K562 (cell line): ENCODE measurements at regions not wholly inside any gene's neighbourhood (a gene's known extent, or its start where the extent isn't known, plus 50 kb on each side); places are given as distances from the start of the nearest gene placed in this dataset.

Experiments
- ARID1B ChIP-seq: fragments of 450-650 bp; IDR thresholded peaks from 2 replicates; pipeline ENCODE4 v1.6.1; 2016; ENCODE audit warnings: antibody characterized with exemption, mild to moderate bottlenecking, inconsistent platforms
- ATF2 ChIP-seq: sonication (generic); formaldehyde crosslinking; IDR thresholded peaks from 2 replicates; pipeline ENCODE4 v1.8.1; 2022; ENCODE audit warnings: missing genetic modification reagents
- CREB3 ChIP-seq: fragments of 450-650 bp; conservative IDR thresholded peaks from 2 replicates; pipeline ENCODE4 v1.6.1; 2016; ENCODE audit warnings: missing genetic modification characterization, low read depth, mild to moderate bottlenecking, missing compliant biosample characterization, moderate library complexity
- CTCF ChIP-seq, 3 experiments: IDR thresholded peaks in 2 of 3; conservative IDR thresholded peaks in 1 of 3; 2 replicates each; pipeline ENCODE4 v1.5.1; 2011 to 2012; ENCODE audit warnings: low read length in 3 of 3, mild to moderate bottlenecking in 3 of 3, control low read depth in 2 of 3, improper control_type of control experiment in 1 of 3, inconsistent platforms in 1 of 3, low read depth in 1 of 3, mixed read lengths in 1 of 3, moderate library complexity in 1 of 3; ENCODE audit not compliant: insufficient read depth in 2 of 3
- ELF1 ChIP-seq: fragments of 200-800 bp; sonication (Bioruptor generic); IDR thresholded peaks from 2 replicates; pipeline ENCODE4 v1.6.1; 2016; ENCODE audit warnings: missing genetic modification characterization, missing compliant biosample characterization
- ELF2 ChIP-seq: fragments of 250-450 bp; sonication (Bioruptor Pico); IDR thresholded peaks from 2 replicates; pipeline ENCODE4 v1.5.0; 2021; ENCODE audit warnings: mild to moderate bottlenecking
- EP400 ChIP-seq: fragments of 450-650 bp; IDR thresholded peaks from 2 replicates; pipeline ENCODE4 v1.6.1; 2017; ENCODE audit warnings: antibody characterized with exemption, mild to moderate bottlenecking, moderate library complexity
- JUNB ChIP-seq: fragments of 450-650 bp; formaldehyde crosslinking; conservative IDR thresholded peaks from 2 replicates; pipeline ENCODE4 v1.4.0; 2020; ENCODE audit warnings: mild to moderate bottlenecking
- KAT7 ChIP-seq: sonication (generic); formaldehyde crosslinking; IDR thresholded peaks from 2 replicates; pipeline ENCODE4 v1.8.0; 2022; ENCODE audit warnings: missing genetic modification reagents, mild to moderate bottlenecking, borderline replicate concordance
- L3MBTL2 ChIP-seq: fragments of 450-650 bp; IDR thresholded peaks from 2 replicates; pipeline ENCODE4 v1.6.1; 2016; ENCODE audit warnings: mild to moderate bottlenecking, moderate library complexity
- LARP7 ChIP-seq: fragments of 450-650 bp; IDR thresholded peaks from 2 replicates; pipeline ENCODE4 v1.6.1; 2016
- NR2F6 ChIP-seq: fragments of 450-650 bp; formaldehyde crosslinking; IDR thresholded peaks from 2 replicates; pipeline ENCODE4 v1.4.0; 2020; ENCODE audit warnings: mild to moderate bottlenecking
- NR3C1 ChIP-seq: sonication (generic); formaldehyde crosslinking; IDR thresholded peaks from 2 replicates; pipeline ENCODE4 v1.8.1; 2022; ENCODE audit warnings: missing genetic modification reagents
- PML ChIP-seq: IDR thresholded peaks from 2 replicates; pipeline ENCODE4 v1.6.1; 2012; ENCODE audit warnings: low read length, inconsistent platforms
- SIN3B ChIP-seq: fragments of 450-650 bp; IDR thresholded peaks from 2 replicates; pipeline ENCODE4 v1.6.1; 2017; ENCODE audit warnings: low read depth, mild to moderate bottlenecking, moderate library complexity
- SLC30A9 ChIP-seq: fragments of 250-450 bp; sonication (Bioruptor Pico); IDR thresholded peaks from 2 replicates; pipeline ENCODE4 v1.8.0; 2022; ENCODE audit warnings: mild to moderate bottlenecking, moderate library complexity
- SMARCC2 ChIP-seq: fragments of 450-650 bp; IDR thresholded peaks from 2 replicates; pipeline ENCODE4 v1.6.1; 2017; ENCODE audit warnings: antibody characterized with exemption, moderate library complexity, mild to moderate bottlenecking, low read depth
- SOX6 ChIP-seq: fragments of 450-650 bp; IDR thresholded peaks from 2 replicates; pipeline ENCODE4 v1.6.1; 2014; ENCODE audit warnings: mild to moderate bottlenecking
- SRSF7 ChIP-seq: fragments of 200-400 bp; formaldehyde crosslinking; optimal IDR thresholded peaks from 2 replicates; pipeline ENCODE3; 2017; ENCODE audit warnings: mild to moderate bottlenecking, low read depth, low read length
- U2AF1 ChIP-seq: fragments of 200-400 bp; formaldehyde crosslinking; optimal IDR thresholded peaks from 2 replicates; pipeline ENCODE3; 2017; ENCODE audit warnings: mild to moderate bottlenecking, low read depth, low read length, moderate library complexity
- ZFP1 ChIP-seq: fragments of 450-650 bp; formaldehyde crosslinking; IDR thresholded peaks from 2 replicates; pipeline ENCODE4 v1.4.0; 2020; ENCODE audit warnings: mild to moderate bottlenecking, mixed read lengths
- TF ChIP-seq, protein P1 (sequence below): sonication (generic); formaldehyde crosslinking; IDR thresholded peaks from 2 replicates; pipeline ENCODE4 v1.9.0; 2022; ENCODE audit warnings: mild to moderate bottlenecking, missing genetic modification reagents
- TF ChIP-seq, protein P2 (sequence below): sonication (generic); formaldehyde crosslinking; IDR thresholded peaks from 2 replicates; pipeline ENCODE4 v1.8.1; 2023; ENCODE audit warnings: mild to moderate bottlenecking, missing genetic modification reagents, moderate library complexity
- TF ChIP-seq, protein P3 (sequence below): fragments of 250-450 bp; sonication (Bioruptor Pico); IDR thresholded peaks from 2 replicates; pipeline ENCODE4 v1.5.1; 2021; ENCODE audit warnings: mild to moderate bottlenecking

GRCh38 chr12:53809005-53809404, 57.2 kb upstream of the CISTR start (continued):
- TF ChIP-seq CREB3 (no peak), U2AF1 (no peak), SOX6 (peak; percentile 56; the same call in 1 of the 2 replicates), NR3C1 (no peak), SLC30A9 (CRISPR knock-in tag) (no peak), EP400 (no peak), CTCF (IDR thresholded peaks at IDR 0.05 in 2 of 3, conservative IDR thresholded peaks at IDR 0.05 in 1 of 3; ENCODE audit: insufficient read depth in 2 of 3, low read depth in 1 of 3, low read length in 3 of 3) (peak in 2 of 3 experiments; percentile 21 to 37; a peak in 3 of 6 replicates), ATF2 (no peak), SRSF7 (no peak), ELF1 (tag) (no peak), KAT7 (CRISPR knock-in tag) (no peak), ZFP1 (no peak), SMARCC2 (no peak), NR2F6 (CRISPR knock-in tag) (no peak), L3MBTL2 (peak; percentile 36; the same call in 1 of the 2 replicates), JUNB (CRISPR knock-in tag) (no peak), ELF2 (CRISPR knock-in tag) (no peak), PML (0 out of 2 replicates have a peak, but pooled peaks have one; percentile 29), ARID1B (peak; percentile 56), SIN3B (no peak), LARP7 (no peak)
- TF ChIP-seq, protein P1, sequence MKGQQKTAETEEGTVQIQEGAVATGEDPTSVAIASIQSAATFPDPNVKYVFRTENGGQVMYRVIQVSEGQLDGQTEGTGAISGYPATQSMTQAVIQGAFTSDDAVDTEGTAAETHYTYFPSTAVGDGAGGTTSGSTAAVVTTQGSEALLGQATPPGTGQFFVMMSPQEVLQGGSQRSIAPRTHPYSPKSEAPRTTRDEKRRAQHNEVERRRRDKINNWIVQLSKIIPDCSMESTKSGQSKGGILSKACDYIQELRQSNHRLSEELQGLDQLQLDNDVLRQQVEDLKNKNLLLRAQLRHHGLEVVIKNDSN = no peak
- TF ChIP-seq, protein P2, sequence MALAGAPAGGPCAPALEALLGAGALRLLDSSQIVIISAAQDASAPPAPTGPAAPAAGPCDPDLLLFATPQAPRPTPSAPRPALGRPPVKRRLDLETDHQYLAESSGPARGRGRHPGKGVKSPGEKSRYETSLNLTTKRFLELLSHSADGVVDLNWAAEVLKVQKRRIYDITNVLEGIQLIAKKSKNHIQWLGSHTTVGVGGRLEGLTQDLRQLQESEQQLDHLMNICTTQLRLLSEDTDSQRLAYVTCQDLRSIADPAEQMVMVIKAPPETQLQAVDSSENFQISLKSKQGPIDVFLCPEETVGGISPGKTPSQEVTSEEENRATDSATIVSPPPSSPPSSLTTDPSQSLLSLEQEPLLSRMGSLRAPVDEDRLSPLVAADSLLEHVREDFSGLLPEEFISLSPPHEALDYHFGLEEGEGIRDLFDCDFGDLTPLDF (CRISPR knock-in tag) = no peak
- TF ChIP-seq, protein P3, sequence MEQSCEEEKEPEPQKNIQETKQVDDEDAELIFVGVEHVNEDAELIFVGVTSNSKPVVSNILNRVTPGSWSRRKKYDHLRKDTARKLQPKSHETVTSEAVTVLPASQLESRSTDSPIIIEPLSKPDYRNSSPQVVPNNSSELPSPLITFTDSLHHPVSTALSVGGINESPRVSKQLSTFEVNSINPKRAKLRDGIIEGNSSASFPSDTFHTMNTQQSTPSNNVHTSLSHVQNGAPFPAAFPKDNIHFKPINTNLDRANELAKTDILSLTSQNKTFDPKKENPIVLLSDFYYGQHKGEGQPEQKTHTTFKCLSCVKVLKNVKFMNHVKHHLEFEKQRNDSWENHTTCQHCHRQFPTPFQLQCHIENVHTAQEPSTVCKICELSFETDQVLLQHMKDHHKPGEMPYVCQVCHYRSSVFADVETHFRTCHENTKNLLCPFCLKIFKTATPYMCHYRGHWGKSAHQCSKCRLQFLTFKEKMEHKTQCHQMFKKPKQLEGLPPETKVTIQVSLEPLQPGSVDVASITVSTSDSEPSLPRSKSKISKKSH (CRISPR knock-in tag) = no peak
